ENCODE measurements at regions not wholly inside any gene's neighbourhood (a gene's known extent, or its start where the extent isn't known, plus 50 kb on each side); places are given as distances from the start of the nearest gene placed in this dataset.
A peak's percentile ranks its signal among the peaks of the same experiment; 100 is the strongest.

GRCh38 chrX:30965767-30966166 lies 76.7 kb upstream of the TAB3 start:
- no peaks in the 10 kb centered on the region for H3K27me3 ChIP-seq (ENCODE audit: control insufficient read depth, insufficient read depth, low read length)
- no peaks in the 10 kb centered on the region for H3K36me3 ChIP-seq (ENCODE audit: control insufficient read depth, insufficient read depth, low read length)
- no peak overlapping the region for H3K4me3 ChIP-seq (ENCODE audit: low read depth, low read length)
- no peak for DNase-seq (ENCODE audit: low read depth)
- TF ChIP-seq CTCF (IDR thresholded peaks at IDR 0.05; ENCODE audit: insufficient read depth, low read length, poor library complexity, severe bottlenecking), result no peak

DNA sequence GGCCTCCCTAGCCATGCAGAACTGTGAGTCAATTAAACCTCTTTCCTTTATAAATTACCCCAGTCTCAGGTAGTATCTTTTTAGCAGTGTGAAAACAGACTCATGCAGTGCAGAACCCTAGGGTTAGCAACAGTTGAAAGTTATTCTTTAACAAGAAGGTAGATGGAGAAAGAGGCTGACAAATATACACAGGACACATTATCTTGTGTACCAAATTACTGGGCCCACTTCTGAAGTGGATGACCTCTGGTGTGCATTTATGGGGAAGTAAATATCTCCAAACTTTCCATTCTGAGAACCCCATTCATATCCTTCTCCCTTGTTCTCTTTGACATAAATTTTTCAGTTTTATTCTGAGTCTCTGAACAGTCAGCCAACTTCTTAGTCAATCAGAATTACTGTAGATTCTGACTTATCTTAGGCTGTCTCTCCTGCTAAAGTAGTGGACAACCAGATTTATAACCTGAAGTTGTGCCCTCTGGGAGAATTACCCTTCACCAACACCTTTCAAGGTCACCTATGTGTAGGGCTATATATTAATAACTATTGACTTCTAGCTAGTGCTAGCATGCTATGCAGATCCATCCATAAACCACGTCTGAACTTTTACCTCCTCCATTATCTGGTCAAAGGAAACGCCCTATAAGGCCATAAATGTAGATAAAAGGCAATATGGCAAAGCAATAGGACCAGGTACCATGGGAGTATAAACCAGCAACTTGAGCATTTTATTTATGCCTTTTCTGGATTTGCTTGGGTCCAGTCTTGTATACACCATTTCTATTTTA lies 72.5 kb upstream of the TAB3 start:
- DNase-seq (ENCODE audit: low read depth), result no peak
- Histone ChIP-seq H3K36me3 (ENCODE audit: control insufficient read depth, insufficient read depth, low read length) (no peaks in the 10 kb centered on the region), H3K27me3 (ENCODE audit: control insufficient read depth, insufficient read depth, low read length) (no peaks in the 10 kb centered on the region), H3K4me3 (ENCODE audit: low read depth, low read length) (no peak overlapping the region)
- TF ChIP-seq CTCF (IDR thresholded peaks at IDR 0.05; ENCODE audit: insufficient read depth, low read length, poor library complexity, severe bottlenecking), result no peak

GRCh38 chrX:30957753-30958152 lies 68.7 kb upstream of the TAB3 start:
- H3K27me3 ChIP-seq (ENCODE audit: control insufficient read depth, insufficient read depth, low read length), result no peaks in the 10 kb centered on the region
- no peak for TF ChIP-seq CTCF (IDR thresholded peaks at IDR 0.05; ENCODE audit: insufficient read depth, low read length, poor library complexity, severe bottlenecking)
- H3K4me3 ChIP-seq (ENCODE audit: low read depth, low read length), result no peak overlapping the region
- H3K36me3 ChIP-seq (ENCODE audit: control insufficient read depth, insufficient read depth, low read length), result no peaks in the 10 kb centered on the region
- peak; percentile 42 for DNase-seq (ENCODE audit: low read depth)

DNA sequence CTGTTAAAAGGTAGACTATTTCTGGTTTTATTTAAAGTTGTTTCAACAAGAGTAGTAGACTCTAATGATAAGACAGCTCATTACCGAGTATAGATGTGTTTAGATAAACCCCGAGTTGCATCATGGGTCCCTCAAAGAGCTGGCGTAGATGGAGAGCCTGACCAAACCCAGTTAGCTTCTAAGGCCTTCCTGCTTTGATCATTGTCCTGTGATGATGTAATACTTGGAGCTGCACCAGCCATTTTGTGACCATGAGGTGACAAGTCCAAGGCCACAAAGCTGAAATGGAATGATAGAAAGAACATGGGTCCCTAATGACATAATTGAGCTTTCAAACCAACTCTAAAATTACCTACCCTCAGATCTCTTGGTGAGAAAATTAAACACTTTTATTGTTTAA lies 66.6 kb upstream of the TAB3 start:
- Histone ChIP-seq H3K36me3 (ENCODE audit: control insufficient read depth, insufficient read depth, low read length) (no peaks in the 10 kb centered on the region), H3K4me3 (ENCODE audit: low read depth, low read length) (no peak overlapping the region), H3K27me3 (ENCODE audit: control insufficient read depth, insufficient read depth, low read length) (no peaks in the 10 kb centered on the region)
- DNase-seq (ENCODE audit: low read depth), result no peak
- TF ChIP-seq CTCF (IDR thresholded peaks at IDR 0.05; ENCODE audit: insufficient read depth, low read length, poor library complexity, severe bottlenecking), result no peak

GRCh38 chrX:30951003-30951402 lies 61.9 kb upstream of the TAB3 start:
- no peak for DNase-seq (ENCODE audit: low read depth)
- H3K27me3 ChIP-seq (ENCODE audit: control insufficient read depth, insufficient read depth, low read length), result no peaks in the 10 kb centered on the region
- no peaks in the 10 kb centered on the region for H3K36me3 ChIP-seq (ENCODE audit: control insufficient read depth, insufficient read depth, low read length)
- TF ChIP-seq CTCF (IDR thresholded peaks at IDR 0.05; ENCODE audit: insufficient read depth, low read length, poor library complexity, severe bottlenecking), result no peak
- H3K4me3 ChIP-seq (ENCODE audit: low read depth, low read length), result no peak overlapping the region

GRCh38 chrX:30950391-30950790 lies 61.3 kb upstream of the TAB3 start:
- H3K27me3 ChIP-seq (ENCODE audit: control insufficient read depth, insufficient read depth, low read length), result no peaks in the 10 kb centered on the region
- no peak for TF ChIP-seq CTCF (IDR thresholded peaks at IDR 0.05; ENCODE audit: insufficient read depth, low read length, poor library complexity, severe bottlenecking)
- no peak for DNase-seq (ENCODE audit: low read depth)
- no peak overlapping the region for H3K4me3 ChIP-seq (ENCODE audit: low read depth, low read length)
- no peaks in the 10 kb centered on the region for H3K36me3 ChIP-seq (ENCODE audit: control insufficient read depth, insufficient read depth, low read length)

Data from kidney epithelial cell (primary cell).